IMR-90 (cell line): ENCODE measurements at regions not wholly inside any gene's neighbourhood (a gene's known extent, or its start where the extent isn't known, plus 50 kb on each side); places are given as distances from the start of the nearest gene placed in this dataset.
A peak's percentile ranks its signal among the peaks of the same experiment; 100 is the strongest.

Experiments
- ATAC-seq: fragments of 200-7000 bp; cut with Tn5 transposase; 2 replicates; pipeline ENCODE4 v1.9.1; 2020; ENCODE audit warnings: low read depth, mild to moderate bottlenecking, moderate library complexity
- BruUV-seq: library from RNA; stranded (reverse); fragments of 400-500 nt; replicated peaks from 2 replicates; lab custom pipeline; 2021; lab: Mats Ljungman, UMichigan
- CTCF ChIA-PET: fragments of 300-600 bp; formaldehyde crosslinking; extraction: SDS; loops from one replicate; lab custom pipeline; 2021; ENCODE audit warnings: antibody characterized with exemption; lab: Yijun Ruan, JAX
- POLR2A ChIA-PET: fragments of 300-600 bp; sonication (Branson Sonifier 250); formaldehyde crosslinking; loops from one replicate; lab custom pipeline; 2022; ENCODE audit warnings: antibody characterized with exemption; ENCODE audit not compliant: unreplicated experiment; lab: Charles Lee
- DNase-seq: peaks from one replicate; pipeline ENCODE4 v3.0.0; 2013
- H2AFZ ChIP-seq: replicated peaks from 2 replicates; pipeline ENCODE3; 2013; ENCODE audit warnings: low read length, mild to moderate bottlenecking; ENCODE audit not compliant: poor library complexity
- H2AK5ac ChIP-seq: 2 replicates; pipeline ENCODE4 v1.6.1; 2013; ENCODE audit warnings: low read depth, low read length, inconsistent platforms
- H2AK9ac ChIP-seq: replicated peaks from 2 replicates; pipeline ENCODE3; 2013; ENCODE audit warnings: mild to moderate bottlenecking, low read depth, low read length, moderate library complexity; ENCODE audit not compliant: poor library complexity
- H2BK120ac ChIP-seq: 2 replicates; pipeline ENCODE4 v1.6.1; 2013; ENCODE audit warnings: low read depth, low read length, inconsistent platforms
- H2BK15ac ChIP-seq: 3 replicates; pipeline ENCODE4 v1.6.1; 2013; ENCODE audit warnings: low read depth, low read length, inconsistent platforms
- H2BK20ac ChIP-seq: 2 replicates; pipeline ENCODE4 v1.6.1; 2013; ENCODE audit warnings: low read depth, mild to moderate bottlenecking, inconsistent platforms, low read length, moderate library complexity
- H2BK5ac ChIP-seq: 2 replicates; pipeline ENCODE4 v1.6.1; 2013; ENCODE audit warnings: mild to moderate bottlenecking, low read depth, low read length, inconsistent platforms; ENCODE audit not compliant: poor library complexity, severe bottlenecking
- H3K14ac ChIP-seq: replicated peaks from 2 replicates; pipeline ENCODE4 v1.6.1; 2013; ENCODE audit warnings: low read depth, low read length, inconsistent platforms
- H3K18ac ChIP-seq: 2 replicates; pipeline ENCODE4 v1.6.1; 2013; ENCODE audit warnings: low read depth, low read length, control low read depth
- H3K23ac ChIP-seq: 2 replicates; pipeline ENCODE4 v1.6.1; 2013; ENCODE audit warnings: low read depth, low read length, inconsistent platforms
- H3K27ac ChIP-seq: 2 replicates; pipeline ENCODE4 v1.5.1; 2013; ENCODE audit warnings: mild to moderate bottlenecking, control low read depth, low read length; ENCODE audit not compliant: insufficient read depth
- H3K27me3 ChIP-seq: 2 replicates; pipeline ENCODE4 v1.6.1; 2013; ENCODE audit warnings: low read length; ENCODE audit not compliant: control insufficient read depth, insufficient read depth
- H3K36me3 ChIP-seq: 2 replicates; pipeline ENCODE4 v1.6.1; 2013; ENCODE audit warnings: low read length, mixed read lengths; ENCODE audit not compliant: control insufficient read depth, insufficient read depth
- H3K4ac ChIP-seq: 2 replicates; pipeline ENCODE4 v1.6.1; 2013; ENCODE audit warnings: low read depth, low read length, inconsistent platforms
- H3K4me1 ChIP-seq: 2 replicates; pipeline ENCODE4 v1.6.1; 2013; ENCODE audit warnings: low read length, mixed read lengths; ENCODE audit not compliant: control insufficient read depth, insufficient read depth
- H3K4me2 ChIP-seq: 2 replicates; pipeline ENCODE4 v1.6.1; 2013; ENCODE audit warnings: low read depth, mild to moderate bottlenecking, control low read depth, low read length, moderate library complexity
- H3K4me3 ChIP-seq: 2 replicates; pipeline ENCODE4 v1.5.1; 2013; ENCODE audit warnings: low read depth, mild to moderate bottlenecking, control low read depth, low read length, moderate library complexity; ENCODE audit not compliant: insufficient read depth
- H3K56ac ChIP-seq: 2 replicates; pipeline ENCODE4 v1.6.1; 2013; ENCODE audit warnings: low read length, inconsistent platforms; ENCODE audit not compliant: insufficient read depth; ENCODE audit errors: extremely low read depth
- H3K79me1 ChIP-seq, 2 experiments: 2 replicates each; pipeline ENCODE4 v1.6.1; 2013; ENCODE audit warnings: low read length in 2 of 2, inconsistent platforms in 1 of 2, low read depth in 1 of 2
- H3K9ac ChIP-seq: 2 replicates; pipeline ENCODE4 v1.6.1; 2013; ENCODE audit warnings: low read depth, low read length, control low read depth
- H3K9me1 ChIP-seq: 2 replicates; pipeline ENCODE4 v1.6.1; 2013; ENCODE audit warnings: low read length, inconsistent platforms; ENCODE audit not compliant: insufficient read depth
- H3K9me3 ChIP-seq: 2 replicates; pipeline ENCODE4 v1.6.1; 2013; ENCODE audit warnings: low read length; ENCODE audit not compliant: control insufficient read depth, insufficient read depth
- H4K20me1 ChIP-seq: 2 replicates; pipeline ENCODE4 v1.6.1; 2013; ENCODE audit warnings: low read length, inconsistent platforms; ENCODE audit not compliant: insufficient read depth
- H4K5ac ChIP-seq: 2 replicates; pipeline ENCODE4 v1.6.1; 2013; ENCODE audit warnings: mild to moderate bottlenecking, low read depth, low read length, control low read depth
- H4K8ac ChIP-seq, 2 experiments: 2 replicates each; pipeline ENCODE4 v1.6.1; 2013; ENCODE audit warnings: low read depth in 2 of 2, low read length in 2 of 2, control low read depth in 1 of 2, inconsistent platforms in 1 of 2
- H4K91ac ChIP-seq: 2 replicates; pipeline ENCODE4 v1.6.1; 2013; ENCODE audit warnings: low read depth, low read length, inconsistent platforms; ENCODE audit not compliant: insufficient read depth
- CHD1 ChIP-seq: IDR thresholded peaks from 2 replicates; pipeline ENCODE4 v1.6.1; 2012; ENCODE audit warnings: low read depth, low read length, improper control_type of control experiment
- FOS ChIP-seq: fragments of 150-350 bp; IDR thresholded peaks from 2 replicates; pipeline ENCODE4 v1.6.1; 2016; ENCODE audit warnings: low read depth, low read length
- MXI1 ChIP-seq: IDR thresholded peaks from 2 replicates; pipeline ENCODE4 v1.6.1; 2012; ENCODE audit warnings: low read depth, mild to moderate bottlenecking, low read length, moderate library complexity, borderline replicate concordance
- SMC3 ChIP-seq: fragments of 150-350 bp; IDR thresholded peaks from 2 replicates; pipeline ENCODE4 v1.6.1; 2016; ENCODE audit warnings: low read depth, mild to moderate bottlenecking, antibody characterized with exemption, low read length, moderate library complexity
- WGBS, 2 experiments: methylation state at CpG; one replicate each; pipeline versions ENCODE4 v1.1.5 to v1.1.7; 2013; ENCODE audit warnings: missing lambda C conversion rate in 2 of 2; ENCODE audit not compliant: insufficient read length in 1 of 2; ENCODE audit errors: extremely low coverage in 2 of 2; 5-methylcytosine and 5-hydroxymethylcytosine counted together
- dilution Hi-C: fragments of 300-500 bp; cut with HindIII; formaldehyde crosslinking; loops from one replicate; pipeline ENCODE4 v1.14.3; 2018; ENCODE audit warnings: low sequenced_read_pairs; ENCODE audit not compliant: unreplicated experiment
- in situ Hi-C: fragments of 300-500 bp; cut with MboI; formaldehyde crosslinking; loops from 3 replicates; pipeline ENCODE4 v1.14.3; 2019; ENCODE audit warnings: low sequenced_read_pairs, inconsistent platforms, mixed read lengths
- intact Hi-C: fragments of 100-400 bp; cut with micrococcal nuclease; formaldehyde crosslinking; loops from 2 replicates; pipeline ENCODE4 v1.10.0; 2022

DNA sequence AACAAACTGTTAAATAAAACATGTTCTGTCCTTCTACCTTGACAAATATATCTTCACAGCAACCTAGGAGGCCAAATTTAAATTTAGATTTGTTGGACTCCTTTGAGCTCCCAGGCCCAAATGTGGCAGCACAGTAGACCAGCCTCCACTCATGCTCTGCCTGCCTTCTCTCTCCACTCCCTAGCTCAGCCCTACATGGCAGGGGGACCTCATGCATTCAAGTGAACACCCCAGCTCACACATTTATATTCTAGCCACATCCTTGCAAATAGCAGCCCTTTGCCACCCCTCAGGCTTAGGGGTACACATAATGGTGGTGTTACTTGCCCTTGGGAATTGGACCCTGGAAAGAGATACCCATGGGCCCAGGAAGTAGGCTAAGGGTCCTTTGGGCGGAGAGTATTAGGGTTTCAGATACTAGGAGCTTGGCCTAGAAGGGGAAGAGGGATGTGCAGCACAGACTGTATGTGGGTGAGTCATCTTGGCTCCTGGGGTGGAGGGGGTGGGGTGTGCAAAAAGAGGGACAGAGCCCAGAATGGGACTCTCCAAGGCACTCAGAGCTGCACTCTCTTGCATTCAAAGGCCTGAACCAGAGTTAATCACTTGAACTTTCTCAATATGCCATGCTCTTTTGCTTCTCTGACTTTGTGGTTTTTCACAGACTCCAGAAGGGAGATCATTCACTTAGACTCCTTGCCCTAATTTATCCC is 268.4 kb upstream of the ROPN1 start:
- Histone ChIP-seq H2BK15ac (peak overlapping the region; percentile 81; the same call in 2 of the 3 replicates), H4K5ac (peak overlapping the region; percentile 66), H2AK5ac (peak overlapping the region; percentile 91), H4K8ac (peak overlapping the region; percentile 41 to 76; a peak in 2 of 4 replicates), H3K4me2 (0 out of 2 replicates have a peak overlapping the region, but pooled peaks have one; percentile 18), H3K4me3 (no peak overlapping the region), H3K9ac (0 out of 2 replicates have a peak overlapping the region, but pooled peaks have one; percentile 43), H3K27me3 (no peaks in the 10 kb centered on the region), H4K91ac (peak overlapping the region; percentile 90), H2BK120ac (peak overlapping the region; percentile 87), H4K20me1 (no peaks in the 10 kb centered on the region), H3K9me3 (no peaks in the 10 kb centered on the region), H3K36me3 (no peaks in the 10 kb centered on the region), H2AFZ (peak overlapping the region; percentile 80), H3K18ac (peak overlapping the region; percentile 84), H3K23ac (peak overlapping the region; percentile 80), H3K9me1 (peaks cover 15% of the 10 kb centered on the region), H2AK9ac (peak overlapping the region; percentile 46), H3K79me1 (no peaks in the 10 kb centered on the region), H3K56ac (no peak overlapping the region), H2BK20ac (peak overlapping the region; percentile 84), H3K4ac (peak overlapping the region; percentile 86), H3K27ac (peak overlapping the region; percentile 54), H2BK5ac (peak overlapping the region; percentile 81), H3K14ac (peak overlapping the region; percentile 87), H3K4me1 (peaks cover 20% of the 10 kb centered on the region)
- ChIA-PET POLR2A (no interaction called here), CTCF (interaction anchor here (1.6 kb wide), 1 partner anchor 227 kb away, joined by 4 read pairs; the partner anchor contains the start of gene KALRN)
- no TSS peak for BruUV-seq
- in situ Hi-C loops (no loop called here), dilution Hi-C loops (no loop called here), intact Hi-C loops (no loop called here)
- ATAC-seq = peak; percentile 85
- TF ChIP-seq FOS (peak; percentile 68; the same call in 1 of the 2 replicates), MXI1 (no peak), SMC3 (no peak), CHD1 (no peak)
- WGBS, 2 experiments = 67% methylated on average over 1 of the region's 1 CpG; no CpG with 5 or more reads in 1 of the 2 experiments
- peak; percentile 73 for DNase-seq
